Panc1 (cell line): ENCODE measurements at regions not wholly inside any gene's neighbourhood (a gene's known extent, or its start where the extent isn't known, plus 50 kb on each side); places are given as distances from the start of the nearest gene placed in this dataset.

Experiments
- ATAC-seq: fragments of 200-7000 bp; cut with Tn5 transposase; 2 replicates; pipeline ENCODE4 v1.9.1; 2020; ENCODE audit warnings: mild to moderate bottlenecking, moderate library complexity
- BruUV-seq: library from RNA; stranded (reverse); fragments of 400-500 nt; replicated peaks from 2 replicates; lab custom pipeline; 2021; lab: Mats Ljungman, UMichigan
- CTCF ChIA-PET: fragments of 300-600 bp; sonication (Branson Sonifier 250); formaldehyde crosslinking; loops from one replicate; lab custom pipeline; 2022; ENCODE audit warnings: antibody characterized with exemption; lab: Charles Lee
- POLR2A ChIA-PET: fragments of 300-600 bp; sonication (Branson Sonifier 250); formaldehyde crosslinking; loops from one replicate; lab custom pipeline; 2022; ENCODE audit warnings: antibody characterized with exemption; lab: Charles Lee
- DNase-seq: peaks from one replicate; pipeline ENCODE4 v3.0.0-alpha.2; 2010; ENCODE audit warnings: low read depth, low spot score
- H3K27ac ChIP-seq: 2 replicates; pipeline ENCODE4 v1.5.1; 2011; ENCODE audit warnings: mild to moderate bottlenecking, low read length, inconsistent platforms
- H3K27me3 ChIP-seq: fragments of 200-500 bp; sonication (Bioruptor generic); 2 replicates; pipeline ENCODE4 v1.6.0; 2014; ENCODE audit warnings: low read length, inconsistent platforms; ENCODE audit not compliant: control insufficient read depth, insufficient read depth
- H3K36me3 ChIP-seq: fragments of 200-500 bp; sonication (Bioruptor generic); 2 replicates; pipeline ENCODE4 v1.5.1; 2014; ENCODE audit warnings: inconsistent platforms, mild to moderate bottlenecking, low read length, moderate library complexity; ENCODE audit not compliant: control insufficient read depth, insufficient read depth
- H3K4me1 ChIP-seq: 2 replicates; pipeline ENCODE4 v1.5.1; 2011; ENCODE audit warnings: inconsistent platforms, mild to moderate bottlenecking, low read length, moderate library complexity; ENCODE audit not compliant: control insufficient read depth, insufficient read depth
- H3K4me3 ChIP-seq, 2 experiments: 2 replicates each; pipeline ENCODE4 v1.5.1; 2011 to 2012; ENCODE audit warnings: low read depth in 2 of 2, low read length in 2 of 2, mild to moderate bottlenecking in 2 of 2, inconsistent platforms in 1 of 2, moderate library complexity in 1 of 2
- H3K9me3 ChIP-seq: fragments of 200-500 bp; sonication (Bioruptor generic); 2 replicates; pipeline ENCODE4 v1.5.1; 2014; ENCODE audit warnings: low read depth, mild to moderate bottlenecking, inconsistent platforms, low read length, moderate library complexity; ENCODE audit not compliant: control insufficient read depth, insufficient read depth
- CTCF ChIP-seq: fragments of 450-650 bp; IDR thresholded peaks from 2 replicates; pipeline ENCODE4 v1.5.1; 2017; ENCODE audit warnings: mild to moderate bottlenecking
- POLR2AphosphoS5 ChIP-seq: IDR thresholded peaks from 2 replicates; pipeline ENCODE4 v1.6.1; 2012; ENCODE audit warnings: mild to moderate bottlenecking, low read depth, low read length, moderate library complexity
- REST ChIP-seq, 2 experiments: IDR thresholded peaks; 2 replicates each; pipeline ENCODE4 v1.6.1; 2011 to 2012; ENCODE audit warnings: low read depth in 2 of 2, control low read depth in 1 of 2, low read length in 1 of 2, mild to moderate bottlenecking in 1 of 2, moderate library complexity in 1 of 2; ENCODE audit not compliant: insufficient read depth in 1 of 2
- SIN3A ChIP-seq: IDR thresholded peaks from 2 replicates; pipeline ENCODE4 v1.6.1; 2012; ENCODE audit warnings: low read depth, mild to moderate bottlenecking, low read length, moderate library complexity, borderline replicate concordance; ENCODE audit not compliant: insufficient read depth
- TCF7L2 ChIP-seq: IDR thresholded peaks from 2 replicates; pipeline ENCODE4 v1.6.1; 2011; ENCODE audit warnings: mild to moderate bottlenecking, low read depth, low read length, inconsistent platforms
- in situ Hi-C: cut with HindIII; loops from 2 replicates; pipeline ENCODE4 v1.10.0; 2016; ENCODE audit warnings: low sequenced_read_pairs, low pct_unique_long_range_greater_than_20kb
- intact Hi-C: fragments of 100-400 bp; cut with micrococcal nuclease; formaldehyde crosslinking; loops from one replicate; pipeline ENCODE4 v1.10.0; 2022; ENCODE audit not compliant: unreplicated experiment

- intact Hi-C loops = no loop called here
- Histone ChIP-seq H3K27me3 (no peaks in the 10 kb centered on the region), H3K36me3 (no peaks in the 10 kb centered on the region), H3K9me3 (no peaks in the 10 kb centered on the region), H3K4me3 (no peak overlapping the region), H3K4me1 (no peaks in the 10 kb centered on the region), H3K27ac (no peak overlapping the region)
- ChIA-PET CTCF (no interaction called here), POLR2A (no interaction called here)
- in situ Hi-C loops = no loop called here
- no peak for ATAC-seq
- BruUV-seq = no TSS peak
- DNase-seq = no peak
- TF ChIP-seq TCF7L2 (no peak), REST (IDR thresholded peaks at IDR 0.05; ENCODE audit: insufficient read depth in 1 of 2, low read depth in 2 of 2, low read length in 1 of 2) (no peak), SIN3A (no peak), POLR2AphosphoS5 (no peak), CTCF (no peak)
Observed at GRCh38 chr4:12987284-12987683, 496.9 kb downstream of the RAB28 start.

GRCh38 chr4:12979797-12980196 is 504.3 kb downstream of the RAB28 start:
- in situ Hi-C loops = no loop called here
- Histone ChIP-seq H3K27me3 (no peaks in the 10 kb centered on the region), H3K4me1 (no peaks in the 10 kb centered on the region), H3K9me3 (no peaks in the 10 kb centered on the region), H3K4me3 (no peak overlapping the region), H3K36me3 (no peaks in the 10 kb centered on the region), H3K27ac (no peak overlapping the region)
- no peak for TF ChIP-seq CTCF
- TF ChIP-seq REST (IDR thresholded peaks at IDR 0.05; ENCODE audit: insufficient read depth in 1 of 2, low read depth in 2 of 2, low read length in 1 of 2) = no peak
- no peak for TF ChIP-seq TCF7L2
- TF ChIP-seq SIN3A = no peak
- no peak for TF ChIP-seq POLR2AphosphoS5
- CTCF ChIA-PET = no interaction called here
- ATAC-seq (no peak), DNase-seq (no peak)
- POLR2A ChIA-PET = no interaction called here
- no TSS peak for BruUV-seq
- intact Hi-C loops = no loop called here
